DND-41 (cell line): ENCODE measurements at regions not wholly inside any gene's neighbourhood (a gene's known extent, or its start where the extent isn't known, plus 50 kb on each side); places are given as distances from the start of the nearest gene placed in this dataset.

Source experiments
- CTCF ChIP-seq: IDR thresholded peaks from 2 replicates; pipeline ENCODE4 v1.5.1; 2012; ENCODE audit warnings: borderline replicate concordance, low read length, moderate library complexity, mild to moderate bottlenecking; ENCODE audit not compliant: poor library complexity, severe bottlenecking; ENCODE audit errors: extremely low read depth
- EZH2 ChIP-seq: IDR thresholded peaks from 3 replicates; pipeline ENCODE4 v1.6.1; 2012; ENCODE audit warnings: borderline replicate concordance, low read depth, mild to moderate bottlenecking, moderate library complexity, low read length, inconsistent platforms; ENCODE audit not compliant: severe bottlenecking

GRCh38 chr4:45576275-45576674 lies 547.6 kb downstream of the GABRG1 start:
- TF ChIP-seq CTCF = no peak
- no peak for TF ChIP-seq EZH2
